Mesenchymal stem cell (in vitro differentiated cells and primary cell): ENCODE measurements at regions not wholly inside any gene's neighbourhood (a gene's known extent, or its start where the extent isn't known, plus 50 kb on each side); places are given as distances from the start of the nearest gene placed in this dataset.

Experiments
- DNase-seq: peaks from one replicate; pipeline ENCODE4 v3.0.0-alpha.2; 2013
- H2AFZ ChIP-seq: one replicate; pipeline ENCODE4 v1.6.1; 2013; ENCODE audit warnings: low read depth, mild to moderate bottlenecking, control low read depth, inconsistent platforms, low read length, moderate library complexity
- H2AK5ac ChIP-seq: 2 replicates; pipeline ENCODE4 v1.6.1; 2013; ENCODE audit warnings: low read length, moderate library complexity, mild to moderate bottlenecking, inconsistent platforms; ENCODE audit not compliant: severe bottlenecking
- H2BK120ac ChIP-seq: one replicate; pipeline ENCODE4 v1.6.1; 2013; ENCODE audit warnings: low read depth, mild to moderate bottlenecking, inconsistent platforms, low read length, moderate library complexity
- H2BK12ac ChIP-seq, 2 experiments: one replicate each; pipeline ENCODE4 v1.6.1; 2013; ENCODE audit warnings: inconsistent platforms in 2 of 2, low read length in 2 of 2, mild to moderate bottlenecking in 2 of 2, moderate library complexity in 2 of 2, control low read depth in 1 of 2
- H2BK15ac ChIP-seq: one replicate; pipeline ENCODE4 v1.6.1; 2013; ENCODE audit warnings: mild to moderate bottlenecking, low read depth, inconsistent platforms; ENCODE audit not compliant: poor library complexity, severe bottlenecking
- H2BK5ac ChIP-seq: 2 replicates; pipeline ENCODE4 v1.6.1; 2013; ENCODE audit warnings: low read depth, mild to moderate bottlenecking, low read length, control low read depth, inconsistent platforms; ENCODE audit not compliant: poor library complexity, severe bottlenecking
- H3K14ac ChIP-seq, 2 experiments: one replicate each; pipeline ENCODE4 v1.6.1; 2013; ENCODE audit warnings: inconsistent platforms in 2 of 2, low read length in 2 of 2, control low read depth in 1 of 2, mild to moderate bottlenecking in 1 of 2, moderate library complexity in 1 of 2
- H3K18ac ChIP-seq, 2 experiments: one replicate each; pipeline ENCODE4 v1.6.1; 2013; ENCODE audit warnings: inconsistent platforms in 2 of 2, low read length in 2 of 2, control low read depth in 1 of 2, low read depth in 1 of 2, mild to moderate bottlenecking in 1 of 2
- H3K23ac ChIP-seq, 2 experiments: one replicate each; pipeline ENCODE4 v1.6.1; 2013; ENCODE audit warnings: inconsistent platforms in 2 of 2, low read length in 2 of 2, mild to moderate bottlenecking in 2 of 2, moderate library complexity in 2 of 2, control low read depth in 1 of 2
- H3K27ac ChIP-seq: 2 replicates; pipeline ENCODE4 v1.5.1; 2013; ENCODE audit warnings: mild to moderate bottlenecking, moderate library complexity, low read length, control low read depth, inconsistent platforms; ENCODE audit not compliant: poor library complexity, severe bottlenecking
- H3K27me3 ChIP-seq, 2 experiments: 2 replicates each; pipeline versions ENCODE4 v1.6.1 to v1.7.0; 2013; ENCODE audit warnings: low read length in 2 of 2, mild to moderate bottlenecking in 2 of 2, moderate library complexity in 2 of 2, control low read depth in 1 of 2, inconsistent platforms in 1 of 2; ENCODE audit not compliant: control insufficient read depth in 1 of 2, insufficient read depth in 1 of 2
- H3K36me3 ChIP-seq, 2 experiments: 2 replicates each; pipeline versions ENCODE4 v1.6.1 to v1.7.0; 2013; ENCODE audit warnings: low read length in 2 of 2, control low read depth in 1 of 2, inconsistent platforms in 1 of 2, low read depth in 1 of 2, mild to moderate bottlenecking in 1 of 2; ENCODE audit not compliant: insufficient read depth in 2 of 2, control insufficient read depth in 1 of 2
- H3K4ac ChIP-seq, 2 experiments: one replicate each; pipeline ENCODE4 v1.6.1; 2013; ENCODE audit warnings: inconsistent platforms in 2 of 2, low read length in 2 of 2, mild to moderate bottlenecking in 2 of 2, moderate library complexity in 2 of 2, control low read depth in 1 of 2, low read depth in 1 of 2
- H3K4me1 ChIP-seq: 2 replicates; pipeline ENCODE4 v1.6.1; 2013; ENCODE audit warnings: low read depth, low read length, control low read depth; ENCODE audit not compliant: control insufficient read depth, insufficient read depth
- H3K4me2 ChIP-seq: 2 replicates; pipeline ENCODE4 v1.6.1; 2013; ENCODE audit warnings: low read length, mild to moderate bottlenecking, inconsistent platforms; ENCODE audit not compliant: poor library complexity, severe bottlenecking
- H3K4me3 ChIP-seq, 2 experiments: 2 replicates each; pipeline versions ENCODE4 v1.5.1 to v1.7.0; 2013; ENCODE audit warnings: low read length in 2 of 2, mild to moderate bottlenecking in 2 of 2, control low read depth in 1 of 2, low read depth in 1 of 2; ENCODE audit not compliant: insufficient read depth in 1 of 2
- H3K79me1 ChIP-seq: replicated peaks from 2 replicates; pipeline ENCODE4 v1.6.1; 2013; ENCODE audit warnings: mild to moderate bottlenecking, control low read depth, low read length, inconsistent platforms; ENCODE audit not compliant: poor library complexity, severe bottlenecking
- H3K9ac ChIP-seq: 2 replicates; pipeline ENCODE4 v1.7.0; 2013; ENCODE audit warnings: mild to moderate bottlenecking, low read length, moderate library complexity
- H3K9me3 ChIP-seq: 2 replicates; pipeline ENCODE4 v1.7.0; 2013; ENCODE audit warnings: mild to moderate bottlenecking, low read length; ENCODE audit not compliant: control insufficient read depth
- H4K8ac ChIP-seq: one replicate; pipeline ENCODE4 v1.6.1; 2013; ENCODE audit warnings: inconsistent platforms, mild to moderate bottlenecking, low read length, moderate library complexity
- H4K91ac ChIP-seq: one replicate; pipeline ENCODE4 v1.6.1; 2013; ENCODE audit warnings: mild to moderate bottlenecking, low read length, inconsistent platforms
- WGBS: methylation state at CpG from one replicate; pipeline ENCODE4 v1.1.7; 2013; ENCODE audit warnings: mixed read lengths; 5-methylcytosine and 5-hydroxymethylcytosine counted together

DNA sequence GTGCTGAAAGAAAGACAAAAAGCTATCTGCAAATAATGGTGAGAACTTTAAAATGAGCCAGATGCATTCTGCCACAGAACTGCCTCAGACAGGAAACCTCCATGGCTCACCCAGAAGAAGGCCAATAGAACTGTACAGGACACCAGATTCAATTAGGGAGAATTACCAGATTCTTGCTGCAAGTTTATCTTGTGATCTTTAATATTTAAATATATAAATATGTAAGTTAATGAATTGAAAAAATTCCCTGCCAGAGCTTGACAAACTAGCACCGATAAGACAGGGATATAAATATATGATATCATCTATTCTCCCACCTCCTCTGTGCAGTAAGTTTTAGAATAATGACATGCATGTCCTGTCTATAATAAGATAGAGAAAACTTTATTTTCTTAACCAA, 252.8 kb downstream of the PLK2 start:
- Histone ChIP-seq H3K27me3 (no peaks in the 10 kb centered on the region), H2AK5ac (no peak overlapping the region), H3K4me2 (no peak overlapping the region), H2BK5ac (no peak overlapping the region), H3K9me3 (no peaks in the 10 kb centered on the region), H4K91ac (no peak overlapping the region), H3K36me3 (no peaks in the 10 kb centered on the region), H3K4me3 (no peak overlapping the region), H4K8ac (no peak overlapping the region), H2BK12ac (no peak overlapping the region), H3K14ac (no peak overlapping the region), H3K18ac (no peak overlapping the region), H2AFZ (no peak overlapping the region), H3K23ac (no peak overlapping the region), H3K27ac (no peak overlapping the region), H2BK120ac (no peak overlapping the region), H2BK15ac (no peak overlapping the region), H3K4ac (no peak overlapping the region), H3K4me1 (no peaks in the 10 kb centered on the region), H3K79me1 (no peaks in the 10 kb centered on the region), H3K9ac (no peak overlapping the region)
- no peak for DNase-seq
- whole genome bisulfite sequencing = no CpG with 5 or more reads among the region's 1 CpG

DNA sequence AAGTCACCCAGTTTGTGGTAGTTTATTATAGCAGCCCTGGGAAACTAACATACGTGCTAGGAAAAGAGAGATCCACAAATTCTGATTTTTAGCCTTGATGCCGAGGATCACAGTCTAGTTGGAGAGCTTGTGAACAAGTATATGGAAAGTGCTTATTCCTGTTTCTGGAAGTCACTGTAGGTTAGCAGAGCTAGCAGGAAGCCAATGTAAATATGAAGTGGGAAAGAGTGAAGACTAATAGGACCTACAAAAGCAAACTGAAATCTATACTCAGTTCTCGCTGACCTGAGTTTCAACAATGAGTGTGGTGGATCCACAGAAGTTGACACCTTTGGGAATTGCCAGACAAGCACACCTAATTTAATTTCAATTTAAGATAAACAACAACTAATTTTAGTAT, 254.9 kb downstream of the PLK2 start:
- no peak overlapping the region for H2BK120ac ChIP-seq
- H2BK5ac ChIP-seq = no peak overlapping the region
- no peak for DNase-seq
- H3K18ac ChIP-seq = no peak overlapping the region
- H3K27me3 ChIP-seq = no peaks in the 10 kb centered on the region
- H4K8ac ChIP-seq = no peak overlapping the region
- H4K91ac ChIP-seq = no peak overlapping the region
- H3K36me3 ChIP-seq = no peaks in the 10 kb centered on the region
- H3K4me3 ChIP-seq = no peak overlapping the region
- 96% methylated on average over 3 of the region's 3 CpGs for WGBS
- no peak overlapping the region for H2AK5ac ChIP-seq
- H2BK15ac ChIP-seq = no peak overlapping the region
- H3K4me1 ChIP-seq = peaks cover 1% of the 10 kb centered on the region
- no peak overlapping the region for H2BK12ac ChIP-seq
- no peaks in the 10 kb centered on the region for H3K9me3 ChIP-seq
- no peak overlapping the region for H3K4ac ChIP-seq
- H3K9ac ChIP-seq = no peak overlapping the region
- no peak overlapping the region for H3K4me2 ChIP-seq
- no peak overlapping the region for H3K23ac ChIP-seq
- H2AFZ ChIP-seq = no peak overlapping the region
- H3K79me1 ChIP-seq = no peaks in the 10 kb centered on the region
- no peak overlapping the region for H3K27ac ChIP-seq
- H3K14ac ChIP-seq = no peak overlapping the region

DNA sequence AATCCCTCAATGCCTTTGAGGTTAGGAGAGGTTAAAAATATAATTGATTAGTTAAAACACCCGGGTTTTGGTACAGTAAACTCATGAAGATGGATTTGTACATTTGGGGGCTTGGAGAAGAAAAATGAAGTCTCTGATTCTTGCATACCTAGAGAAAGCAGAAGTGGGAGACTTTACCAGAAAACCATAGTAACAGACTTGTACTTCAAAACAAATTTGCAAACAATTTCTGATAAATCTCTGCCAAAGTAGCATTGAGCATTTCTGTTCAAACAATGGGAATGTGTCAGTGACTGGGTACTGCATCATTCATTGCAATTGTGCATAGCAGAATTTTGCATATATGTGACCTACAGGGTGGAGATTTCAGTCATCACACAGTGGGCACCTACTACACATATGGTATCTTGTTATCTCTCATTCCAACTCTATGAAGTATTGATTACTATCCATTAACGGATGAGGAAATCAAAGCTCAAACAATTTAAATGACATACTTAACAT, 256.9 kb downstream of the PLK2 start:
- H3K4ac ChIP-seq = no peak overlapping the region
- no peaks in the 10 kb centered on the region for H3K27me3 ChIP-seq
- H2BK12ac ChIP-seq = no peak overlapping the region
- no peak overlapping the region for H3K14ac ChIP-seq
- no peaks in the 10 kb centered on the region for H3K9me3 ChIP-seq
- no peak overlapping the region for H3K9ac ChIP-seq
- H3K4me3 ChIP-seq = no peak overlapping the region
- DNase-seq = no peak
- no peak overlapping the region for H3K23ac ChIP-seq
- no peak overlapping the region for H2BK15ac ChIP-seq
- H4K91ac ChIP-seq = no peak overlapping the region
- no peak overlapping the region for H3K27ac ChIP-seq
- no peak overlapping the region for H3K4me2 ChIP-seq
- H4K8ac ChIP-seq = no peak overlapping the region
- no peak overlapping the region for H2AK5ac ChIP-seq
- H3K4me1 ChIP-seq = peaks cover 1% of the 10 kb centered on the region
- 86% methylated on average over 2 of the region's 2 CpGs for WGBS
- no peaks in the 10 kb centered on the region for H3K36me3 ChIP-seq
- no peak overlapping the region for H2BK120ac ChIP-seq
- H3K79me1 ChIP-seq = no peaks in the 10 kb centered on the region
- no peak overlapping the region for H2BK5ac ChIP-seq
- H3K18ac ChIP-seq = no peak overlapping the region
- no peak overlapping the region for H2AFZ ChIP-seq

DNA sequence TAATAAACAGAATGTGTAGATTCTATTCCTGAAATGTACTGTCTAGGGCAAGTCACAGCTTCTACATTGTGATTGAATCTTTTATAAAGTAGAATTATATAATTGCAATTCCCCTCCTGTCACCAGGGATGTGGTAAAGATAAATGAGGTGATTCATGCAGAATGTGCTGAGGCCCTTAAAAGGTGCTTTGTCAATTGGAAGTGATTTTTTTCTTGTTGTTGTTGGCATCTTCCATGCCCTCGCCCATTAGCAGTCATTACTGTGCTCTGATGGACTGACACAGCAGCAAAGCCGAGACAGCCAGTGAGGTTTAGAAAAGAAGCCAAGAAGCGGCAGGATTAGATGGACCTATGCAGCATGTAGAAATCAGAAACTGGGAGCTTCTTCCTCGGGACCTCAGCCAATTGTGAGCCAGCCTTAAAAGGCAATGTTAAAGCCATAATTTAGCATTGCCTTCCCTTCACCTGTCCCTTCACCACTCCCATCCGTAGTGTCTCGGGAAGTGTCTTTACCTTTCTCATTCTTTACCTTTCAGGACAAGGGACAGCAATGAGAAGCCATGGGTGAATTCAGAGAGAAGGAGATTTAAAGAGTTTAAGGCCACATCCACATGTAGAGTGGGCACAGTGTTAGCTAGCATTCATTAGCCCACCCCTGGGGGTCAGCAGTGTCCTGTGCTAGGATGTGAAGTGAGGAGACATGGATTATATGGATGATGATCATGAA, 257.8 kb downstream of the PLK2 start:
- peaks cover 1% of the 10 kb centered on the region for H3K4me1 ChIP-seq
- H4K8ac ChIP-seq = no peak overlapping the region
- H2BK12ac ChIP-seq = no peak overlapping the region
- H4K91ac ChIP-seq = no peak overlapping the region
- no peak for DNase-seq
- H2BK15ac ChIP-seq = no peak overlapping the region
- H3K23ac ChIP-seq = no peak overlapping the region
- WGBS = 90% methylated on average over 4 of the region's 6 CpGs
- no peaks in the 10 kb centered on the region for H3K9me3 ChIP-seq
- H3K4ac ChIP-seq = no peak overlapping the region
- H2BK5ac ChIP-seq = no peak overlapping the region
- no peak overlapping the region for H2AFZ ChIP-seq
- H3K9ac ChIP-seq = no peak overlapping the region
- H3K36me3 ChIP-seq = no peaks in the 10 kb centered on the region
- no peak overlapping the region for H2AK5ac ChIP-seq
- peak overlapping the region in 1 of 2 experiments; percentile 29 for H3K14ac ChIP-seq
- no peak overlapping the region for H3K18ac ChIP-seq
- no peak overlapping the region for H3K4me2 ChIP-seq
- no peak overlapping the region for H2BK120ac ChIP-seq
- no peak overlapping the region for H3K27ac ChIP-seq
- H3K27me3 ChIP-seq = no peaks in the 10 kb centered on the region
- H3K4me3 ChIP-seq = no peak overlapping the region
- H3K79me1 ChIP-seq = no peaks in the 10 kb centered on the region
